CD4-positive, alpha-beta T cell treated with Interleukin-1 beta for 1 hour (primary cell): ENCODE measurements at regions not wholly inside any gene's neighbourhood (a gene's known extent, or its start where the extent isn't known, plus 50 kb on each side); places are given as distances from the start of the nearest gene placed in this dataset.

Experiments
- DNase-seq, 2 donors: peaks; one replicate each; pipeline ENCODE4 v3.0.0-alpha.2; 2020 to 2022

GRCh38 chr7:54847921-54848320 is 88.9 kb upstream of the SEC61G start:
- DNase-seq: no peak

DNA sequence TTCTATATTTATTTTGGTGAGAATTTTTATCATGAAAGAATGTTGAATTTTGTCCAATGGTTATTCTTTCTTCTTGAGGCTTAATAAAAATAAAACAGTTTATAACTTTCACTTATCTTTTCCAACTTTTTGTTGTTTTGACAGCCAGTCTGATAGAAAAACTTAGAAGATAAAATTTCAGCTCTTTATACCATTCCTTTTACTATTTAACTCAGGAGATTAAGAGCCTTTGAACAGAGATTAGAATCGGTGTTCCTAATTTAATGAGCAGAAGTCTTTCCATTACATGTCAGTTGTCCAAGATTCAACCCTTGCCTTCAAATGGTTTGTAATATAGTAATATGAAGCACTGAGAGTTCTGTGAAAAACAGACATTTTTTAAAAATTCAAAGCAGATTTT is 97.8 kb upstream of the SEC61G start:
- DNase-seq: no peak

GRCh38 chr7:54857294-54857693 is 98.3 kb upstream of the SEC61G start:
- no peak for DNase-seq

DNA sequence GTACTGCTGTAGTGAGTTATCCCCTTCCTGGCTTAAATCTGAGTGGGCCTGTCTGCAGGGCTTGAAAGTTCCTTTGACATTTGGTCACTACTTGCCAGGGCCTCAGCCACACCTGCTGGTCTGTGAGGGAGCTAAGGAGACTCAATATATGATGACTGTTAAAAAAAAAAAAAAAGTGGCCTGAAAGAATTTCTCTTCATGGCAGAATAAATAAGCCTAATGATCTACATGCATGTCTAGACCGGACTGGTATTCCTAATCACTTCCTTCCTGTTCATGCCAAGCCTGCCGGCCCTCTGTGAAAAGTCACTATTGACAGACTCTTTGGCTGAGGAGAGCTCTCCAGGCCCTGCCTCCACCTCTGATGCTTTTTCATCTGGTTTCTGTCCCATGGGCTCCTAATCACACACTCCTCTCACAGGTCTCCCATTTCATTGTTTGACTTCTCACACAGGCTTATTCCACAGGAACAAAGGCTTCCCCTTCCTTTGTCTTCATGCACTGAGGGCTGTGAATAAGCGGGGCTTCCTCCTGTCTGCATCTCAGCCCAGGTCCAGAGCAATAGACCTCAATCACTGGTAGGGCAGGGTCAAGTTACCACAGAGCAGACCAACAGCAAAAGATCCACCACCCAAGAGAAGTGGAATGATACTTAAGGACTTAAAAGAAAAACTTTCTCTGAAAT is 99.1 kb upstream of the SEC61G start:
- DNase-seq: no peak

- no peak for DNase-seq
Measured at GRCh38 chr7:54859066-54859465, 100.1 kb upstream of the SEC61G start.

- no peak for DNase-seq
Measured at GRCh38 chr7:54859545-54859944, 100.5 kb upstream of the SEC61G start.

DNA sequence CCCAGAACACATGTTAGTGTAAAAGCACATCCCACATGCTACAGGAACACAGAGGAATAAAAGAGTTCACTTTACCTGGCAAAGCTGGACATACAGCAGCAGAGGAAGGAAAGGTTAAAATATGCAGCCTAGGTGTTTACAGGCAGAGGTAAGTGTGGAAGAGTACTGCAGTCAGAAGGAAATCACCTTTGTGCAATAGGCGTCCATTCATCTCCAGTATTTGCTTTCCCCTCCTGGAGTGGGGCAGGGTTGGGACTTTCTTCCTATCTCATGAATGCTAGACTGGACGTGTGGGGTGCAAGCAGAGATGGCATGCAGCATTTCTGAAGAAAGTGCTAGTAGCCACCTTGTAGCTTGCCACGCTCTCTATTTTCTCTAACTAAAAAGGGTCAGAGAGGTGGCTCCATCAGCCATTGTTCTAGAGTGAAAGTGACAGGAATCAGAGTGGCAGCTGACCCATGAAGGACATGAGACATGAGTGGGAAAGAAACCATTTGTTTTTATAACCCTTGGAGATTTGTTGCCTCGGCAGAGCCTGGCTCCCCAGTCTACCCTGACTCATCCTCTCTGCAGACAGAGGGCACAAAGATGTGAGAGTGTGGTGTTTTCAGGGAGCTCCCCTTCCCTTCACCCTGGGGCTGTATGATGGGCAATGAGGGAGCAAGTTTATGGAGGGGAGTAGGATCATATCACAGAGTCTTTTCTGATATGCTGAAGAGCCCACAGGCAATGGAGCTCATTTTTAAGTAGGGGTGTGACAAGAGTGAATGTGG is 101.2 kb upstream of the SEC61G start:
- no peak for DNase-seq

- no peak for DNase-seq
Measured at GRCh38 chr7:54860843-54861242, 101.8 kb upstream of the SEC61G start.

GRCh38 chr7:54864663-54865062 is 105.7 kb upstream of the SEC61G start:
- no peak for DNase-seq

DNA sequence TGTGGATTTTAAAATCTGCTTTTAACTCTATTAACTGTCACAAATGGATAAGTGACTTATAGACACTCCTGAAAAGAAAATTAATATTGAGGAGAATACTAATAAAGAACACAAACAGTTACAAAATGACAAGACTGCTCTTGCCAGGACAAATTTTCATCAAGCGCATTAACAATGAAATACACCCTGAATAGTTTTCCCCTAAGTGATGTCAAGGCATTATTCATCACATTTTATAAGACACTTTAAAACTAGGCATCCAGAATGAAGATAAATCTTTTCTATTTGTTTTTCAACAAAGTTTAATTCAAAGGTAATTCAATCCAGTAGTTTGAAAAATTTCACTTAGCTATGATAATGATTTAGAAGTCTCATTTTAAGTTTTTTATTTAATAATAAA is 110.5 kb upstream of the SEC61G start:
- DNase-seq: no peak

GRCh38 chr7:54874804-54875203 is 115.8 kb upstream of the SEC61G start:
- no peak for DNase-seq

DNA sequence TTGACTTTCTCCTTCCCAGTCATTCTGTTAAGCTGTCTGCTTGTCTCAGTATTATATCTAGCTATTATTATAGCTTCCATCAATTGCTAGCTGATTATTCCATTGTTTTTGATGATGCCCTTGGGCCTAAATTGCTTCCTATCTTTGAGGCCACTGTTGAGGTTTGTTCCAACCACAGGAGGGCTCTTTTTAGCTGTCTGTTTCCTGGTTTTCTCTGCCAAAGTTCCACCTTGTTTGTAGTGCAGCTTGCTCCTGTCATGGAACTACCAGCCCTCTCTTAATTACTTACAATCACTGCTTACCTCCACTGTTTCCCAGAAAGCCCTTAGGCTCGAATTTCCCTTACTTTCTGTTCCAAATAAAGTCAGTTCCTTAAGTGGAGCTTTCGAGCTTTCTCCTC is 118.7 kb upstream of the SEC61G start:
- DNase-seq: no peak

- no peak for DNase-seq
Measured at GRCh38 chr7:54878339-54878738, 119.3 kb upstream of the SEC61G start.

DNA sequence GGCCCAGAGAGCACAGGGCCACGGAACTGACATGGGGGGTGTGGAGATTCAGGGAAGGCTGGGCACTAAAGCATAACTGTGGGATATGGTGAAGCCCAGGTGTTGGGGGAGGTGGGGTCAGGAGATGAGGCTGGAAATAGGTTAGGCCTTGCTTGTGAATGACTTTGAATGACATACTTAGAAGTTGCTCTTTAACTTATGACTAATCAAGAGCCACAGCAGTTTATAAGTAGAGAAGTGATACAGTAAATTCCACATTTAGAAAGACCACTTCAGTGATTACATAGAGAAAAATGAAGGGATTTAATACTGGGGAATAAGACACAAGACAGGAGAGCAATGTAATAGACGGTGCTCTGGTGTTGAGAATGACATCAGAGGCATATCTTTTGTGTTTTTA is 120.8 kb upstream of the SEC61G start:
- DNase-seq: no peak

DNA sequence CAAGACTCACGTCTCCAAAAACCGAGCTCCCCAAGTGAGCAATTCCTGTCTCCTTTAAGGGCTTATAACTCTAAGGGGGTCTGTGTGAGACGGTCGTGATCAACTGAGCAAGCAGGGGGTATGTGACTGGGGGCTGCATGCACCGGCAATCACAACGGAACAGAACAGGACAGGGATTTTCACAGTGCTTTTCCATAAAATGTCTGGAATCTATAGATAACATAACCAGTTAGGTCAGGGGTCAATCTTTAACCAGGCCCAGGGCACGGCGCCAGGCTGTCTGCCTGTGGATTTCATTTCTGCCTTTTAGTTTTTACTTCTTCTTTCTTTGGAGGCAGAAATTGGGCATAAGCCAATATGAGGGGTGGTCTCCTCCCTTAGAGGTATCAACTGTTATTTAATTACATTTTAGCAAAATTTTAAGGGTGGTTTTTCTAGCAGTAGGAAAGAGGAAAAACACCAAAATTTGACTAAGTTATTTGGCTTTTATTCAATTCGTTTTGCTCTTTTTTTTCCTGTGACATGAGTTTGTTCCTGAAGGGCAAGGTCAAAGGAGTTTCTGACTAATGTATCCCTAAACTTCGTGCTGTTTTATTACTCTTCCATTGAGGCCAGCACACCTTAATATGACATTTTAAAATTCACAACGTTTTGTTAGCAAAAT is 121.4 kb upstream of the SEC61G start:
- no peak for DNase-seq

DNA sequence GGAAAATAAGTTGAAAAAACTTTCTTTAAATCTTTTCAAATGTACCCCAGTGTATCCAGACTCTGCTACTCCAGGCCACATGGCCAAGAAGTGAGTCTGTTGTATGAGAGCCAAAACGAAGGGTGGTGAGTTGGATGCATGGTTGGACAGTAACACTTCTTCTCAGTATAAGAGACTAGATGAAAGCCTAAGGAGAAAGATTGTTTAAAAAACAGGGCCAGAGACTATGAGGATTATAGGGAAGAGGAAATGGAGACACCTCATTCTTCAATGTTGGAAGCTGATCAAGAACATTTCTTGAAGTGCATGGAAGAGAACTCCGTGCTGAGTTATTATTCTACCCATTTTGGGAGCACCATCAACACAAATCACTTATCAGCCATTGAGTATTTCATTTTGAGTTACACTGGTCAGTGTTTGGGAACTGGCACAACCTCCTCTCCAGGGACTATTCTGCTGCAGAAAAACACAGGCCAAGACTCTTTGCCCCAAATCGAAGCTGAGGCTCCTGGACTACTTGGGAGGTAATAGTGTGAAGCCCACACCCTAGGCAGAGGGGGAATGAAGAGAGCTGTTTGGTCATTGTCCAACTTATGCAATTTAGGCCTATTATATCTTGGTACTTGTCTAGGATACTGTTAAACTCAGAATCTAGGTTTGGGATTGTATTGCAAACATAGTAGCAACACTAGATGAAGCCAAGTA is 123.0 kb upstream of the SEC61G start:
- DNase-seq: no peak

GRCh38 chr7:54882694-54883093 is 123.7 kb upstream of the SEC61G start:
- DNase-seq: no peak

GRCh38 chr7:54883576-54883975 is 124.6 kb upstream of the SEC61G start:
- no peak for DNase-seq

DNA sequence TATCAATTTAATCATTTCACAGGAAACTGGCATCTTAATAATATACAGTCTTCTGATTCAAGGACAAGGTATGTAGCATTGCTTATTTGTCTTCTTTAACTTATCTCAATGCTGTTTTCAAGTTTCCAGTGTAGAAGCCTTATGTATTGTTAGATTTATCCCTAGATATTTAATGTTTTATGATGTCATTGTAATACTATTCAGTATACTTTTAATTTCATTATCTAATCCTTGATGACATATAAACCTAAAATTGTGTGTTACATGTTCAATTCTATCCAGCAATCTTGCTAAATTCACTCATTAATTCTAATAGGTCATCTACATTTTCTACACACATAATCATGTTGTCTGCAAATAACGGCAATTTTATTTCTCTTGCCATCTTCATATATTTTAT is 126.3 kb upstream of the SEC61G start:
- DNase-seq: no peak

DNA sequence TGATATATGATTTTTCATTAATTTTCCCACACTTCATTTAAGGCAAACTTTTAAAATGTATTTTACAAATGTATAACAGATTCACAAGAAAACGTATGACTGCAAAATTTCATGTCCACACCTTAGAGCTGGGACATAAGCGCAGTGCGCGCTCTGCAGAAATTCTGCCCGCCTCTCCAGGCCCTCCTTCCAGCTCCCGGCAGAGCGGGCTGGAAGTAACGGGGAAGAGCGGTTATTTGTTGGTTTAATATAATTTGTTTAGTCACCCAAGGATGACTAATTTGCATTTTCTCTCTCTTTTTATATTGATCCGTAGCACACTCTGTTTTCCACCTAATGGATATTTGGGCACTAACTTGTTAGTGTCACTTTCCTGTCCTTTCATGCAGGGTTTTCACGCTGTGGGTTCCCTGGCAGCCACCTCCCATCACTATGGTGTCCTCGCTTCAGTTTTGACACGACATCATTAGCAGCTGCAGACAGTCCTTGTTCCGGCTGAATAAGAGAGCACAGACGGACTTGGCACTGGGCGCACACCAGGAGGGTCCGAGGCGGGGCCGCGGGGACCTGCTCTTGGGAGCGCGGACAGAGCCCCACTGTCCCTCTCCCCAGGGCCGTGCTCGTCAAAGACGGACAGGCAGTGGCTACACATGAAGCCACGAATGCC is 129.2 kb upstream of the SEC61G start:
- no peak for DNase-seq

DNA sequence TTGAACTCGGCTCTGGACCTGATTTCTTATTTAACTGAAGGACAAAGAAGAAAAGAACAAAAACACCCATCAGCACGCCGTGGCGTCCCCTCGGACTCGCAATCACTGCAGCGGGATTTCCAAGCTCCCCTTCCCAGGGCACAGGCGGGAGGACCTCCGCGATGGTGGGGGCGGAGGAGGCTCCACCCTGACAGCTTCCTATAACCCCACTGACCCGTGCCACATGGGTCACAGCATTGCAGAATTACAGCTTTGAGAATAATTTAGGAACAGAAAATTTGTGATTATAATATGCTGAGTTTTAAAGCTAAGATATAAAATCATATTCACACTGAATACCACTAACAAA is 129.7 kb upstream of the SEC61G start:
- no peak for DNase-seq

DNA sequence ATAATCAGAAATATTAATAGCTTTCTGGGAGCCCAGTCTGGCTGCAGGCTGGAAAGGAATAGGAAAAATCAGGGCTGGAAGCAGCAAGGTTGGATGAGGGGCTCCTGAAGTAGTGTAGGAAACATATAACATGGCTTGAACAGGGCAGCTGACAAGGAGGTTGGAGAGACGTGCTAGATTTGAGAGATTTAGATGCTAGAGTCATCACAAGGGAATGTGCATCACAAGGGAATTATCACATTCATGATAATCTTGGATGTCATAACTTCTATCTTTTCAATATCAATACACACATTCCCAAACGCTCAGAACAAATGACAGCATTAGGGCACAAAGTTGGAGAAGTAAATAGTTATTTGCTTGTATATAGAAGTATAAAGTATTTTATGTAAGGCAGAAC is 120.9 kb upstream of the EGFR start:
- no peak for DNase-seq
